HEK293 (cell line): ENCODE measurements at regions not wholly inside any gene's neighbourhood (a gene's known extent, or its start where the extent isn't known, plus 50 kb on each side); places are given as distances from the start of the nearest gene placed in this dataset.

Experiments
- CTCF ChIA-PET: fragments of 350-600 bp; formaldehyde crosslinking; extraction: SDS; loops from one replicate; lab custom pipeline; 2021; ENCODE audit warnings: antibody characterized with exemption; lab: Yijun Ruan, JAX
- POLR2A ChIA-PET: fragments of 300-600 bp; formaldehyde crosslinking; extraction: SDS; loops from one replicate; lab custom pipeline; 2020; ENCODE audit warnings: antibody characterized with exemption, inconsistent platforms; lab: Yijun Ruan, JAX
- H3K27ac ChIP-seq: fragments of 200-500 bp; sonication (Bioruptor generic); 2 replicates; pipeline ENCODE4 v1.5.1; 2014; ENCODE audit warnings: low read depth, low read length, control low read depth, inconsistent platforms; ENCODE audit errors: extremely low read depth
- H3K36me3 ChIP-seq, 2 experiments: fragments of 200-500 bp in 1 of 2; sonication (Bioruptor generic) in 1 of 2; 1 replicate in 1 of 2; 2 replicates in 1 of 2; pipeline ENCODE4 v1.5.1; 2014 to 2017; ENCODE audit warnings: inconsistent platforms in 2 of 2, low read length in 2 of 2; ENCODE audit not compliant: control insufficient read depth in 2 of 2, insufficient read depth in 1 of 2
- H3K4me1 ChIP-seq: fragments of 200-500 bp; sonication (Bioruptor generic); 2 replicates; pipeline ENCODE4 v1.5.1; 2014; ENCODE audit warnings: mild to moderate bottlenecking, low read length, inconsistent platforms; ENCODE audit not compliant: control insufficient read depth, insufficient read depth
- H3K4me3 ChIP-seq: 2 replicates; pipeline ENCODE4 v1.5.1; 2011; ENCODE audit warnings: low read depth, mild to moderate bottlenecking, control low read depth, low read length, moderate library complexity
- H3K9me3 ChIP-seq: fragments of 200-500 bp; sonication (Bioruptor generic); 2 replicates; pipeline ENCODE4 v1.5.1; 2014; ENCODE audit warnings: low read depth, low read length, inconsistent platforms; ENCODE audit not compliant: control insufficient read depth, insufficient read depth
- EGR2 ChIP-seq: fragments of 450-650 bp; formaldehyde crosslinking; IDR thresholded peaks from 2 replicates; pipeline ENCODE4 v1.5.1; 2016; ENCODE audit warnings: low read depth, missing biosample characterization, missing genetic modification characterization
- RBAK ChIP-seq: fragments of 450-650 bp; formaldehyde crosslinking; IDR thresholded peaks from 2 replicates; pipeline ENCODE4 v1.5.1; 2016; ENCODE audit warnings: missing biosample characterization, missing genetic modification characterization
- TRIM28 ChIP-seq: IDR thresholded peaks from 2 replicates; pipeline ENCODE4 v1.6.1; 2011; ENCODE audit warnings: low read length, control low read depth, borderline replicate concordance
- ZBTB48 ChIP-seq: fragments of 450-650 bp; formaldehyde crosslinking; IDR thresholded peaks from 2 replicates; pipeline ENCODE4 v1.5.1; 2016; ENCODE audit warnings: missing biosample characterization, missing genetic modification characterization
- ZEB2 ChIP-seq: fragments of 450-650 bp; formaldehyde crosslinking; IDR thresholded peaks from 2 replicates; pipeline ENCODE4 v1.5.1; 2016; ENCODE audit warnings: missing biosample characterization, missing genetic modification characterization
- ZNF121 ChIP-seq: fragments of 450-650 bp; formaldehyde crosslinking; IDR thresholded peaks from 2 replicates; pipeline ENCODE4 v1.5.1; 2016; ENCODE audit warnings: missing biosample characterization, missing genetic modification characterization
- ZNF155 ChIP-seq: fragments of 450-650 bp; formaldehyde crosslinking; IDR thresholded peaks from 2 replicates; pipeline ENCODE4 v1.5.1; 2016; ENCODE audit warnings: missing biosample characterization, missing genetic modification characterization
- ZNF175 ChIP-seq: fragments of 450-650 bp; formaldehyde crosslinking; IDR thresholded peaks from 2 replicates; pipeline ENCODE4 v1.5.1; 2016; ENCODE audit warnings: missing biosample characterization, missing genetic modification characterization
- ZNF19 ChIP-seq: fragments of 450-650 bp; formaldehyde crosslinking; IDR thresholded peaks from 2 replicates; pipeline ENCODE4; 2016; ENCODE audit warnings: missing biosample characterization, missing genetic modification characterization, low read depth
- ZNF324 ChIP-seq: fragments of 450-650 bp; formaldehyde crosslinking; IDR thresholded peaks from 2 replicates; pipeline ENCODE4 v1.5.1; 2016; ENCODE audit warnings: missing biosample characterization, missing genetic modification characterization
- ZNF350 ChIP-seq: fragments of 450-650 bp; formaldehyde crosslinking; IDR thresholded peaks from 2 replicates; pipeline ENCODE4 v1.5.0; 2017; ENCODE audit warnings: missing biosample characterization, mild to moderate bottlenecking, missing genetic modification characterization
- ZNF366 ChIP-seq: fragments of 450-650 bp; formaldehyde crosslinking; conservative IDR thresholded peaks from 2 replicates; pipeline ENCODE4 v1.5.1; 2016; ENCODE audit warnings: missing biosample characterization, missing genetic modification characterization
- ZNF391 ChIP-seq: fragments of 450-650 bp; formaldehyde crosslinking; IDR thresholded peaks from 2 replicates; pipeline ENCODE4 v1.5.1; 2016; ENCODE audit warnings: low read depth, missing biosample characterization, missing genetic modification characterization, borderline replicate concordance
- ZNF394 ChIP-seq: fragments of 450-650 bp; formaldehyde crosslinking; IDR thresholded peaks from 2 replicates; pipeline ENCODE4 v1.5.1; 2016; ENCODE audit warnings: missing biosample characterization, missing genetic modification characterization, mild to moderate bottlenecking, moderate library complexity, borderline replicate concordance
- ZNF514 ChIP-seq: fragments of 450-650 bp; formaldehyde crosslinking; IDR thresholded peaks from 2 replicates; pipeline ENCODE4 v1.5.1; 2016; ENCODE audit warnings: missing biosample characterization, missing genetic modification characterization
- ZNF521 ChIP-seq: fragments of 450-650 bp; formaldehyde crosslinking; IDR thresholded peaks from 2 replicates; pipeline ENCODE4 v1.5.1; 2017; ENCODE audit warnings: missing biosample characterization, mild to moderate bottlenecking, missing genetic modification characterization
- ZNF670 ChIP-seq: fragments of 450-650 bp; formaldehyde crosslinking; IDR thresholded peaks from 2 replicates; pipeline ENCODE4 v1.5.1; 2016; ENCODE audit warnings: missing biosample characterization, missing genetic modification characterization, low read depth
- TF ChIP-seq, protein P1 (sequence below): fragments of 450-650 bp; formaldehyde crosslinking; IDR thresholded peaks from 2 replicates; pipeline ENCODE4 v1.5.1; 2016; ENCODE audit warnings: missing biosample characterization, missing genetic modification characterization
- TF ChIP-seq, protein P2 (sequence below): fragments of 450-650 bp; formaldehyde crosslinking; IDR thresholded peaks from 2 replicates; pipeline ENCODE4 v1.5.1; 2016; ENCODE audit warnings: missing biosample characterization, missing genetic modification characterization, low read depth
- TF ChIP-seq, protein P3 (sequence below): fragments of 450-650 bp; IDR thresholded peaks from 2 replicates; pipeline ENCODE4 v1.5.1; 2018; ENCODE audit warnings: missing biosample characterization, missing genetic modification characterization
- TF ChIP-seq, protein P4 (sequence below): fragments of 450-650 bp; formaldehyde crosslinking; IDR thresholded peaks from 2 replicates; pipeline ENCODE4 v1.5.1; 2017; ENCODE audit warnings: missing biosample characterization, missing genetic modification characterization
- TF ChIP-seq, protein P5 (sequence below): fragments of 450-650 bp; formaldehyde crosslinking; IDR thresholded peaks from 2 replicates; pipeline ENCODE4 v1.5.1; 2017; ENCODE audit warnings: missing biosample characterization, missing genetic modification characterization
- TF ChIP-seq, protein P6 (sequence below): fragments of 450-650 bp; formaldehyde crosslinking; IDR thresholded peaks from 2 replicates; pipeline ENCODE4 v1.5.1; 2016; ENCODE audit warnings: missing biosample characterization, missing genetic modification characterization

DNA sequence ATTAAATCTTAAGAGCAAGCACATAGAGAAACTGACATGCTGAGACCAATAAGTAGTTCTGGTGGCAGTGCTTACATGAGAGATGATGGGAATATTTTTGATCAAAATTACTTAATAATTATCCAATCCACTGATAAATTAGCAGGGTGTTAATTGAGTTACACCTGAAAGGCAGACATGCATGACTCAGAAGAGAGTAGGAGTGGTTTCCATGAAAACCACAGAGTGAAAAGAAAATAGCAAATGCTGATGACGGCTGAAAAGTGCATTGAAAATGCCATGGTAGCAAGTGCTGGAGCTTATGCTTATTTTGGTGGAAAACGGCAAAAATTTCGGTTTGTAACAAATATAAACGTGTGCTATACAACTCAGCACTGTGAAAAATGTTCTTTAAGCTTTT is 267.8 kb upstream of the LRRN1 start (continued):
- TF ChIP-seq, protein P1, sequence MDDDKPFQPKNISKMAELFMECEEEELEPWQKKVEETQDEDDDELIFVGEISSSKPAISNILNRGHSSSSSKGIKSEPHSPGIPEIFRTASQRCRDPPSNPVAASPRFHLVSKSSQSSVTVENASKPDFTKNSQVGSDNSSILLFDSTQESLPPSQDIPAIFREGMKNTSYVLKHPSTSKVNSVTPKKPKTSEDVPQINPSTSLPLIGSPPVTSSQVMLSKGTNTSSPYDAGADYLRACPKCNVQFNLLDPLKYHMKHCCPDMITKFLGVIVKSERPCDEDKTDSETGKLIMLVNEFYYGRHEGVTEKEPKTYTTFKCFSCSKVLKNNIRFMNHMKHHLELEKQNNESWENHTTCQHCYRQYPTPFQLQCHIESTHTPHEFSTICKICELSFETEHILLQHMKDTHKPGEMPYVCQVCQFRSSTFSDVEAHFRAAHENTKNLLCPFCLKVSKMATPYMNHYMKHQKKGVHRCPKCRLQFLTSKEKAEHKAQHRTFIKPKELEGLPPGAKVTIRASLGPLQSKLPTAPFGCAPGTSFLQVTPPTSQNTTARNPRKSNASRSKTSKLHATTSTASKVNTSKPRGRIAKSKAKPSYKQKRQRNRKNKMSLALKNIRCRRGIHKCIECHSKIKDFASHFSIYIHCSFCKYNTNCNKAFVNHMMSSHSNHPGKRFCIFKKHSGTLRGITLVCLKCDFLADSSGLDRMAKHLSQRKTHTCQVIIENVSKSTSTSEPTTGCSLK (tag by site-specific recombination): no peak
- TF ChIP-seq ZNF121 (tag by site-specific recombination) (no peak), ZNF394 (tag by site-specific recombination) (no peak)

DNA sequence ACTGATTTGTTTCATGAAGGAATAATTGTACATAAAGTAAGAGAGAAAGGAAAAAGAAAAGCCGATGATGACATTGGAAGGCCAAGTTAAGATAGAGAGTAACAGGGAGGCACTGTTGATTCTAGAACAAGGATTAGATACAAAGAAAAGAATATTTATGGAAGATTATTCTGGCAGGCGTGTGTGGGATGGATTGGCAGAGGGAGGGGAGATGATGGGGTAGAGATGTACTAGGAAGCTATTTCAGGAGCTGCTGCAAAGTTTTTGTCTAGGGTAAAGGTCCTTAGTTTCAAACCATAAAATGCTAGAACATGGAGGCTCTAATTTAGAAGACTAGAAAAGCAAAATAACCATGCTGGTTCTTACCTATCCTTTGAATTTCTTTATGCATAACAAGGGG is 280.0 kb upstream of the LRRN1 start:
- no peaks in the 10 kb centered on the region for H3K36me3 ChIP-seq
- no peak overlapping the region for H3K27ac ChIP-seq
- no peak for TF ChIP-seq ZBTB48 (tag by site-specific recombination)
- TF ChIP-seq RBAK (tag by site-specific recombination): no peak
- TF ChIP-seq EGR2 (tag by site-specific recombination): no peak
- no peak for TF ChIP-seq TRIM28
- TF ChIP-seq ZNF391: no peak
- TF ChIP-seq ZNF366 (tag by site-specific recombination): no peak
- TF ChIP-seq, protein P2, sequence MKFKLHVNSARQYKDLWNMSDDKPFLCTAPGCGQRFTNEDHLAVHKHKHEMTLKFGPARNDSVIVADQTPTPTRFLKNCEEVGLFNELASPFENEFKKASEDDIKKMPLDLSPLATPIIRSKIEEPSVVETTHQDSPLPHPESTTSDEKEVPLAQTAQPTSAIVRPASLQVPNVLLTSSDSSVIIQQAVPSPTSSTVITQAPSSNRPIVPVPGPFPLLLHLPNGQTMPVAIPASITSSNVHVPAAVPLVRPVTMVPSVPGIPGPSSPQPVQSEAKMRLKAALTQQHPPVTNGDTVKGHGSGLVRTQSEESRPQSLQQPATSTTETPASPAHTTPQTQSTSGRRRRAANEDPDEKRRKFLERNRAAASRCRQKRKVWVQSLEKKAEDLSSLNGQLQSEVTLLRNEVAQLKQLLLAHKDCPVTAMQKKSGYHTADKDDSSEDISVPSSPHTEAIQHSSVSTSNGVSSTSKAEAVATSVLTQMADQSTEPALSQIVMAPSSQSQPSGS (tag by site-specific recombination): no peak
- no peak for TF ChIP-seq ZEB2 (tag by site-specific recombination)
- no peak for TF ChIP-seq ZNF514
- no peak for TF ChIP-seq ZNF670
- TF ChIP-seq ZNF521: no peak
- TF ChIP-seq ZNF155 (tag by site-specific recombination): no peak
- TF ChIP-seq, protein P3, sequence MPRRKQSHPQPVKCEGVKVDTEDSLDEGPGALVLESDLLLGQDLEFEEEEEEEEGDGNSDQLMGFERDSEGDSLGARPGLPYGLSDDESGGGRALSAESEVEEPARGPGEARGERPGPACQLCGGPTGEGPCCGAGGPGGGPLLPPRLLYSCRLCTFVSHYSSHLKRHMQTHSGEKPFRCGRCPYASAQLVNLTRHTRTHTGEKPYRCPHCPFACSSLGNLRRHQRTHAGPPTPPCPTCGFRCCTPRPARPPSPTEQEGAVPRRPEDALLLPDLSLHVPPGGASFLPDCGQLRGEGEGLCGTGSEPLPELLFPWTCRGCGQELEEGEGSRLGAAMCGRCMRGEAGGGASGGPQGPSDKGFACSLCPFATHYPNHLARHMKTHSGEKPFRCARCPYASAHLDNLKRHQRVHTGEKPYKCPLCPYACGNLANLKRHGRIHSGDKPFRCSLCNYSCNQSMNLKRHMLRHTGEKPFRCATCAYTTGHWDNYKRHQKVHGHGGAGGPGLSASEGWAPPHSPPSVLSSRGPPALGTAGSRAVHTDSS: no peak
- TF ChIP-seq, protein P4, sequence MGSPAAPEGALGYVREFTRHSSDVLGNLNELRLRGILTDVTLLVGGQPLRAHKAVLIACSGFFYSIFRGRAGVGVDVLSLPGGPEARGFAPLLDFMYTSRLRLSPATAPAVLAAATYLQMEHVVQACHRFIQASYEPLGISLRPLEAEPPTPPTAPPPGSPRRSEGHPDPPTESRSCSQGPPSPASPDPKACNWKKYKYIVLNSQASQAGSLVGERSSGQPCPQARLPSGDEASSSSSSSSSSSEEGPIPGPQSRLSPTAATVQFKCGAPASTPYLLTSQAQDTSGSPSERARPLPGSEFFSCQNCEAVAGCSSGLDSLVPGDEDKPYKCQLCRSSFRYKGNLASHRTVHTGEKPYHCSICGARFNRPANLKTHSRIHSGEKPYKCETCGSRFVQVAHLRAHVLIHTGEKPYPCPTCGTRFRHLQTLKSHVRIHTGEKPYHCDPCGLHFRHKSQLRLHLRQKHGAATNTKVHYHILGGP (tag by site-specific recombination): no peak
- no peak for TF ChIP-seq ZNF175 (tag by site-specific recombination)
- CTCF ChIA-PET: no interaction called here
- H3K4me1 ChIP-seq: no peaks in the 10 kb centered on the region
- POLR2A ChIA-PET: no interaction called here
- no peak overlapping the region for H3K4me3 ChIP-seq
- no peaks in the 10 kb centered on the region for H3K9me3 ChIP-seq

DNA sequence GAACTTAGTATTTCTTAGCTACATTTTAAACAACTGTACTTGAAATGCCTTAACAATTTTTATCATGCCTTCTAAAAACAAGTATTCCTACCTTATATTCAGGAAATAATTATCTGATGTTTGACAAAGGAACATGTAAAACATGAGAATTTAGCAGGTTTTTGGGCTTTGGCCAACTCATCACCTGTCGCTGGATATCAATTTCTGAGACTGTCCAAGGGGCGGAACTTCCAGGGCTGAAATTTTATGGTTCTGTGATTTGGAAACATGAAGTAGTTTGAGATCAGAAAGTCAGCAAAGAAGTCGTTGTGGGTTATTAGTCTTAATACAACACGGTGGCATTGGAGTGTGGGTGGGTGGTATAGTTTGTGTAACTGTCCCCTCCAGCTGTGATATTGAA is 282.2 kb upstream of the LRRN1 start:
- Histone ChIP-seq H3K36me3 (no peaks in the 10 kb centered on the region), H3K4me1 (no peaks in the 10 kb centered on the region), H3K27ac (no peak overlapping the region), H3K4me3 (no peak overlapping the region), H3K9me3 (no peaks in the 10 kb centered on the region)
- CTCF ChIA-PET: interaction anchor here (0.5 kb wide), 1 partner anchor 36 kb away, joined by 3 read pairs; no protein-coding TSS in a partner anchor
- POLR2A ChIA-PET: no interaction called here
- no peak for TF ChIP-seq ZNF19 (tag by site-specific recombination)
- TF ChIP-seq ZNF324 (tag by site-specific recombination): no peak
- TF ChIP-seq ZNF350 (tag by site-specific recombination): no peak
- TF ChIP-seq, protein P5, sequence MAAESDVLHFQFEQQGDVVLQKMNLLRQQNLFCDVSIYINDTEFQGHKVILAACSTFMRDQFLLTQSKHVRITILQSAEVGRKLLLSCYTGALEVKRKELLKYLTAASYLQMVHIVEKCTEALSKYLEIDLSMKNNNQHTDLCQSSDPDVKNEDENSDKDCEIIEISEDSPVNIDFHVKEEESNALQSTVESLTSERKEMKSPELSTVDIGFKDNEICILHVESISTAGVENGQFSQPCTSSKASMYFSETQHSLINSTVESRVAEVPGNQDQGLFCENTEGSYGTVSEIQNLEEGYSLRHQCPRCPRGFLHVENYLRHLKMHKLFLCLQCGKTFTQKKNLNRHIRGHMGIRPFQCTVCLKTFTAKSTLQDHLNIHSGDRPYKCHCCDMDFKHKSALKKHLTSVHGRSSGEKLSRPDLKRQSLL: no peak
- TF ChIP-seq, protein P6, sequence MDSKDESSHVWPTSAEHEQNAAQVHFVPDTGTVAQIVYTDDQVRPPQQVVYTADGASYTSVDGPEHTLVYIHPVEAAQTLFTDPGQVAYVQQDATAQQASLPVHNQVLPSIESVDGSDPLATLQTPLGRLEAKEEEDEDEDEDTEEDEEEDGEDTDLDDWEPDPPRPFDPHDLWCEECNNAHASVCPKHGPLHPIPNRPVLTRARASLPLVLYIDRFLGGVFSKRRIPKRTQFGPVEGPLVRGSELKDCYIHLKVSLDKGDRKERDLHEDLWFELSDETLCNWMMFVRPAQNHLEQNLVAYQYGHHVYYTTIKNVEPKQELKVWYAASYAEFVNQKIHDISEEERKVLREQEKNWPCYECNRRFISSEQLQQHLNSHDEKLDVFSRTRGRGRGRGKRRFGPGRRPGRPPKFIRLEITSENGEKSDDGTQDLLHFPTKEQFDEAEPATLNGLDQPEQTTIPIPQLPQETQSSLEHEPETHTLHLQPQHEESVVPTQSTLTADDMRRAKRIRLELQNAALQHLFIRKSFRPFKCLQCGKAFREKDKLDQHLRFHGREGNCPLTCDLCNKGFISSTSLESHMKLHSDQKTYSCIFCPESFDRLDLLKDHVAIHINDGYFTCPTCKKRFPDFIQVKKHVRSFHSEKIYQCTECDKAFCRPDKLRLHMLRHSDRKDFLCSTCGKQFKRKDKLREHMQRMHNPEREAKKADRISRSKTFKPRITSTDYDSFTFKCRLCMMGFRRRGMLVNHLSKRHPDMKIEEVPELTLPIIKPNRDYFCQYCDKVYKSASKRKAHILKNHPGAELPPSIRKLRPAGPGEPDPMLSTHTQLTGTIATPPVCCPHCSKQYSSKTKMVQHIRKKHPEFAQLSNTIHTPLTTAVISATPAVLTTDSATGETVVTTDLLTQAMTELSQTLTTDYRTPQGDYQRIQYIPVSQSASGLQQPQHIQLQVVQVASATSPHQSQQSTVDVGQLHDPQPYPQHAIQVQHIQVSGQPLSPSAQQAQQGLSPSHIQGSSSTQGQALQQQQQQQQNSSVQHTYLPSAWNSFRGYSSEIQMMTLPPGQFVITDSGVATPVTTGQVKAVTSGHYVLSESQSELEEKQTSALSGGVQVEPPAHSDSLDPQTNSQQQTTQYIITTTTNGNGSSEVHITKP (tag by site-specific recombination): no peak
